Pancreas (tissue), 10 donors: ENCODE measurements at regions not wholly inside any gene's neighbourhood (a gene's known extent, or its start where the extent isn't known, plus 50 kb on each side); places are given as distances from the start of the nearest gene placed in this dataset.

Experiments
- ATAC-seq, 4 donors: fragments of 200-7000 bp; cut with Tn5 transposase; one replicate each; pipeline versions ENCODE4 v1.8.0 to v1.9.1; 2020; ENCODE audit warnings: mild to moderate bottlenecking in 4 of 4, moderate library complexity in 4 of 4
- DNase-seq, 6 donors: peaks; one replicate each; pipeline ENCODE4 v3.0.0-alpha.2; 2020
- FAIRE-seq: peaks from 2 replicates; lab custom pipeline; 2012; peaks lifted over from hg19 to GRCh38; lab: Jason Lieb, UNC
- H3K27ac ChIP-seq, 4 donors: fragments of 200-600 bp; sonication (generic); 1 replicate in 3 of 4; 2 replicates in 1 of 4; pipeline versions ENCODE4 v1.5.0 to v1.8.0; 2020
- H3K27me3 ChIP-seq, 4 donors: fragments of 200-600 bp; one replicate each; pipeline ENCODE4 v1.8.0; 2021
- H3K36me3 ChIP-seq, 3 donors: fragments of 200-600 bp; sonication (generic) in 1 of 3; one replicate each; pipeline versions ENCODE4 v1.5.0 to v1.8.0; 2020 to 2021
- H3K4me1 ChIP-seq, 3 donors: fragments of 200-600 bp; one replicate each; pipeline ENCODE4 v1.8.0; 2021
- H3K4me3 ChIP-seq, 4 donors: fragments of 200-600 bp; sonication (generic) in 2 of 4; one replicate each; pipeline versions ENCODE4 v1.5.0 to v1.8.0; 2020 to 2021
- H3K9me3 ChIP-seq, 4 donors: fragments of 200-600 bp; one replicate each; pipeline ENCODE4 v1.8.0; 2021
- WGBS, 2 donors: extraction: QIAGEN DNeasy Blood & Tissue Kit; methylation state at CpG; one replicate each; pipeline ENCODE4 v1.1.7; 2013; 5-methylcytosine and 5-hydroxymethylcytosine counted together
- intact Hi-C, 3 donors: fragments of 100-400 bp; cut with DNase I; formaldehyde crosslinking; loops; one replicate each; pipeline versions ENCODE4 v1.11.1 to v1.14.2; 2022
- TF ChIP-seq, protein P1 (sequence below), 4 donors: fragments of 200-600 bp; sonication (generic) in 3 of 4; IDR thresholded peaks; one replicate each; pipeline versions ENCODE4 v1.5.0 to v1.8.0; 2021; ENCODE audit warnings: antibody characterized with exemption in 4 of 4
- donor health status: healthy with polysubstance abuse.
- donor health status: DM: no; HTN: no; CAD: no; lungs with moderate emphysema.
- donor health status: DM: no; HTN: no; CAD: no.
- donor health status: control.
- donor health status: control.
- donor health status: Bipolar disorder and iron deficiency.
- donor health status: DM: yes; HTN: yes; CAD: no.
- donor health status: DM: no; HTN: no; CAD: no.
- donor health status: DM: no; HTN: no; CAD: no.
- donor health status: DM: yes; HTN: yes; CAD: no.

DNA sequence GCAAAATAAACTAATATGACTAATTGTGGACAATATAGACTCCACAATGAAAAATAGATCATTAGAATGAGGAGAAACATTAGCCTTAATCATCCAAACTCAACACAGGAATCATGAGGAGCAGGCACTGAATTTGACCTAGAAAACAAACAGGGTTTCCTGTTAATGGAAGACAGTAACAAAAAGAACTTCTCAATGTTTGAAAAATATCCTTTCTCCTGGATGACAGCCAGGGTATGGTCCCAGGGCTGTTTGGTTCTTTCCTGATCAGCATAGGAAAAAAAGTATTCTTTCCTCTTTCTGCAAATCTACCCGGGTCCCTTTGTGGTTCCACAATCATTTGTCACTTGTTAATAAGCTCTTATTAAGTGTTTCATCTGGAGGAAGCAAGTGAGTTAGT, 145.3 kb upstream of the SVIL start:
- no peak overlapping the region for H3K4me3 ChIP-seq
- TF ChIP-seq, protein P1, sequence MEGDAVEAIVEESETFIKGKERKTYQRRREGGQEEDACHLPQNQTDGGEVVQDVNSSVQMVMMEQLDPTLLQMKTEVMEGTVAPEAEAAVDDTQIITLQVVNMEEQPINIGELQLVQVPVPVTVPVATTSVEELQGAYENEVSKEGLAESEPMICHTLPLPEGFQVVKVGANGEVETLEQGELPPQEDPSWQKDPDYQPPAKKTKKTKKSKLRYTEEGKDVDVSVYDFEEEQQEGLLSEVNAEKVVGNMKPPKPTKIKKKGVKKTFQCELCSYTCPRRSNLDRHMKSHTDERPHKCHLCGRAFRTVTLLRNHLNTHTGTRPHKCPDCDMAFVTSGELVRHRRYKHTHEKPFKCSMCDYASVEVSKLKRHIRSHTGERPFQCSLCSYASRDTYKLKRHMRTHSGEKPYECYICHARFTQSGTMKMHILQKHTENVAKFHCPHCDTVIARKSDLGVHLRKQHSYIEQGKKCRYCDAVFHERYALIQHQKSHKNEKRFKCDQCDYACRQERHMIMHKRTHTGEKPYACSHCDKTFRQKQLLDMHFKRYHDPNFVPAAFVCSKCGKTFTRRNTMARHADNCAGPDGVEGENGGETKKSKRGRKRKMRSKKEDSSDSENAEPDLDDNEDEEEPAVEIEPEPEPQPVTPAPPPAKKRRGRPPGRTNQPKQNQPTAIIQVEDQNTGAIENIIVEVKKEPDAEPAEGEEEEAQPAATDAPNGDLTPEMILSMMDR (IDR thresholded peaks at IDR 0.05) = no peak
- intact Hi-C loops = no loop called here
- H3K4me1 ChIP-seq = no peaks in the 10 kb centered on the region
- FAIRE-seq = no peak
- no peak for DNase-seq
- 15 to 19% methylated on average over 1 of the region's 1 CpG for WGBS, 2 donors
- H3K9me3 ChIP-seq = no peaks in the 10 kb centered on the region
- no peaks in the 10 kb centered on the region for H3K27me3 ChIP-seq
- H3K36me3 ChIP-seq = no peaks in the 10 kb centered on the region
- ATAC-seq = no peak
- no peak overlapping the region for H3K27ac ChIP-seq

DNA sequence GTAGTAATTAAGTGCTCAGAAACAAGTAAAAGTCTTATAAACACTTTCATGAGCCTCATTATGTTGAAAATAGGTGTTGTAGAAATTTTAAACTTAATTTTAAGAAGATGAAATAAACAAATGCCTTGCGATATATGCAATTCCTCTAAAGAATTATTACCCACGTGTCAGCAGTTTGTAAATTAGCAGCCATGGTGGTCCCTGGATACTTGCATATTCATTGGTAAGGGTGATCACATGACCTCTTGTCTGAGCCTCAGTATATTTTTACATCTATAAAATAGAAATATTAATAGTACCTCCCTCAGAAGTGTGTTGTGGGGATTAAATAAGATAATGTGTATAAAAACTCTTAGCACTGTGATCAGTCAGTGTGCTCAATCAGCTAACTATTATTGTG, 141.5 kb upstream of the SVIL start:
- H3K4me3 ChIP-seq = no peak overlapping the region
- H3K9me3 ChIP-seq = no peaks in the 10 kb centered on the region
- WGBS, 2 donors = 67 to 78% methylated on average over 2 of the region's 2 CpGs
- TF ChIP-seq, protein P1 (IDR thresholded peaks at IDR 0.05) = no peak
- ATAC-seq = no peak
- no peaks in the 10 kb centered on the region for H3K36me3 ChIP-seq
- DNase-seq = no peak
- intact Hi-C loops = no loop called here
- H3K27me3 ChIP-seq = no peaks in the 10 kb centered on the region
- H3K4me1 ChIP-seq = no peaks in the 10 kb centered on the region
- no peak for FAIRE-seq
- no peak overlapping the region for H3K27ac ChIP-seq

DNA sequence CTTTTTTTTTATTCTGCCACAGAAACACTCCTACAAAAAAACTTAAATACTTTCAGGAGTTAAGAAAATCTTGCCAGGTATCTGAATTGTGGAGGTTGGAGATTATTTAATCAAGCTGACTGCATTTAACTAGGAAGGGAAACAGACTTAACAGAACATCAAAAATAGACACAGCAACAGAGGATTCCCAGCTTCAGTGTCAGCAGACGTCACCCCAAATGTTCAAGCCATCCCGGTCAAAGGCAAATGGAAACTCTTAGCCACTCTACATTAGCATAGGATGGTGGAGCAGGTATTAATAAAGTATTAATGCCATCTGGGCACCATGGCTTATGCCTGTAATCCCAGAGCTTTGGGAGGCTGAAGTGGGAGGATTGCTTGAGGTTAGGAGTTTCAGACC, 139.7 kb upstream of the SVIL start:
- no peak for FAIRE-seq
- Histone ChIP-seq H3K4me3 (no peak overlapping the region), H3K9me3 (no peaks in the 10 kb centered on the region), H3K27me3 (no peaks in the 10 kb centered on the region), H3K36me3 (no peaks in the 10 kb centered on the region), H3K27ac (no peak overlapping the region), H3K4me1 (no peaks in the 10 kb centered on the region)
- DNase-seq = no peak
- no peak for ATAC-seq
- 85 to 87% methylated on average over 2 of the region's 2 CpGs for WGBS, 2 donors
- TF ChIP-seq, protein P1 (IDR thresholded peaks at IDR 0.05) = no peak
- intact Hi-C loops = no loop called here

DNA sequence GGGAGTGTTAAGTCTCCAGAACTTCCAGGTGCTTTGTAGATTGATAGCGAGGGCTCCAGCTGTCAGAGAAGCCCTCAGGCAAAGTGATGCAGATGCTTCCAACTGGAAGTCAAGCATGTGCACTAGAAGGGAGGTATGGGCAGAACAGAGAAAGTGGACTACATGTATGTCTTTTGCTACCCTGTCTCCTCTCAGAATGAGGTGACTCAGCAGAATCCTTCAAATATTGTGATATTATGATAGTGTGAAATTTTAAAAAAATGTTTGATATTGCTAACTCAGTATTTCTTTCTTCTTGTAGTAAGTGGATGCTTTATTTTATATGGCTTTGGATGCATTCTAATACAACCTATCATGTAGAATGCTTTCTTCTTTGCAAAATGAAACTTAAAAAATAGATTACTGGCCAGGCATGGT, 138.9 kb upstream of the SVIL start:
- Histone ChIP-seq H3K27me3 (no peaks in the 10 kb centered on the region), H3K4me1 (no peaks in the 10 kb centered on the region), H3K9me3 (no peaks in the 10 kb centered on the region), H3K27ac (no peak overlapping the region), H3K4me3 (no peak overlapping the region), H3K36me3 (no peaks in the 10 kb centered on the region)
- intact Hi-C loops = no loop called here
- TF ChIP-seq, protein P1 (IDR thresholded peaks at IDR 0.05) = no peak
- 90 to 97% methylated on average over 1 of the region's 1 CpG for WGBS, 2 donors
- no peak for FAIRE-seq
- ATAC-seq = no peak
- DNase-seq = no peak

DNA sequence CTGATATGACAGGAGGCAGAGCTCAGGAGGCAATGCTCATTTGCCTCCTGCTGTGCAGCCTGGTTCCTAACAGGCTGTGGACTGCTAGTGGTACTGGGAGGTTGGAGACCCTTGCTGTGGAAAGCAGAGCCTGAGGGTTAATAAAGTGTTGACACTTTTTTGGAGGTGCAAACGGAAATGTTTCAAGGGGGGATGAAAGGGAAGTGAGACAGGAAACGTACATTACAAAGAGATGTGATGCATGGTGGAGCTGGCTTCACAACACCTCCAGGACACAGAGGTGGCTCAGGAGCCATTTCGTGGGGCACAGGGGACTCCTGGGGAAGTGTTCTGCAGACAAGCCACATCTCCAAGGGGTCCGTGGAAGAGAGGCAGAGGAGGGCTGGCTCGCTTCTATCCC, 137.6 kb upstream of the SVIL start:
- DNase-seq (no peak), FAIRE-seq (no peak), ATAC-seq (no peak)
- intact Hi-C loops = no loop called here
- Histone ChIP-seq H3K4me1 (no peaks in the 10 kb centered on the region), H3K4me3 (no peak overlapping the region), H3K27ac (no peak overlapping the region), H3K36me3 (no peaks in the 10 kb centered on the region), H3K27me3 (no peaks in the 10 kb centered on the region), H3K9me3 (no peaks in the 10 kb centered on the region)
- WGBS, 2 donors = 57 to 77% methylated on average over 5 of the region's 5 CpGs
- TF ChIP-seq, protein P1 (IDR thresholded peaks at IDR 0.05) = no peak
